ENCODE measurements at regions not wholly inside any gene's neighbourhood (a gene's known extent, or its start where the extent isn't known, plus 50 kb on each side); places are given as distances from the start of the nearest gene placed in this dataset.

DNA sequence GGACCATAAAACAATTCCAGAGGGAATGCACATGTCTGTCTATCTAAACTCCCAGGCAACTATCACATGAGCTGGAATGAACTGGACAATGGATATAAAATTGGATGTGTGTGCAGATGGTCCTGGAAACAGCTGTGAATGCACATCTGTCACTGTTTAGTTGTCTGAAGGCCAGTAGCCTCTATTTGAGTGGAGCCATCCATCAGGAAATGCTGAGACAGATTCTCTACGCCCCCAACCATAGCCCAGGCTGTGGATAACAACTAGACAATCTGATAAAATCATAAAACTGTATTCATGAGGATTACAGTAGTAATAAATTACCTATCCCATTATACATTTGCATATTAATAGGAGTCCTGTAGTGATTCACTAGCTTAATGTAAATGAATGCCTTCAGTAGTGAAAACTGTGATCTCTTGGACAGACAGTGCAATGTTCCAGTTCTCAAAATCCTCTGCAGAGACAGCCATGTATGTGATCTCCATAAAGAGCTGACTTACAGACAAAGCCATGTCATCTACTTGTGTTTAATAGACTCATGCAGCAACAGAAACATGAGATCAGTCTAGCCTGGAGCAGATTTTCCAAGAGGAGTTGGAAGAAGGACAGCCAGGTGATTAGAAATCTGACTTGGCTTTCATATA lies 907.6 kb downstream of the KCNMA1 start:
- H3K27me3 ChIP-seq (ENCODE audit: insufficient read depth, low read length), result no peaks in the 10 kb centered on the region
- no CpG with 5 or more reads among the region's 1 CpG for WGBS (ENCODE audit: extremely low coverage, insufficient coverage, insufficient read length)
- no peak overlapping the region for H3K4me3 ChIP-seq (ENCODE audit: low read depth, low read length)
- H3K36me3 ChIP-seq (ENCODE audit: control insufficient read depth in 1 of 2, insufficient read depth in 2 of 2, low read length in 2 of 2), result no peaks in the 10 kb centered on the region
- H3K79me1 ChIP-seq (ENCODE audit: low read length), result no peaks in the 10 kb centered on the region
- H3K4ac ChIP-seq (ENCODE audit: low read depth, low read length), result no peak overlapping the region
- no peaks in the 10 kb centered on the region for H3K4me1 ChIP-seq (ENCODE audit: control insufficient read depth in 1 of 2, insufficient read depth in 2 of 2, low read length in 2 of 2)
- H2BK5ac ChIP-seq (ENCODE audit: low read depth, low read length, poor library complexity), result no peak overlapping the region
- H4K8ac ChIP-seq (ENCODE audit: low read depth, low read length), result no peak overlapping the region
- no peak overlapping the region for H3K14ac ChIP-seq (ENCODE audit: low read length)
- H2AFZ ChIP-seq (ENCODE audit: insufficient read depth, low read length, poor library complexity), result no peak overlapping the region
- H3K4me2 ChIP-seq (ENCODE audit: low read length), result no peak overlapping the region
- no peak overlapping the region for H3K23ac ChIP-seq (ENCODE audit: low read length)
- DNase-seq, result no peak
- no peaks in the 10 kb centered on the region for H3K9me3 ChIP-seq (ENCODE audit: insufficient read depth, low read depth, low read length)
- H2BK120ac ChIP-seq (ENCODE audit: insufficient read depth, low read length, poor library complexity), result no peak overlapping the region
- no peak overlapping the region for H4K91ac ChIP-seq (ENCODE audit: low read depth, low read length)
- H2BK12ac ChIP-seq (ENCODE audit: low read length), result no peak overlapping the region
- H2AK5ac ChIP-seq (ENCODE audit: low read length), result no peak overlapping the region
- no peak overlapping the region for H3K9ac ChIP-seq (ENCODE audit: low read length)
- H3K79me2 ChIP-seq (ENCODE audit: control insufficient read depth, insufficient read depth, low read length, poor library complexity), result no peaks in the 10 kb centered on the region
- no peak overlapping the region for H3K27ac ChIP-seq (ENCODE audit: low read depth, low read length)
- no peak overlapping the region for H4K12ac ChIP-seq (ENCODE audit: low read depth, low read length)
- H3K18ac ChIP-seq (ENCODE audit: low read length), result no peak overlapping the region

DNA sequence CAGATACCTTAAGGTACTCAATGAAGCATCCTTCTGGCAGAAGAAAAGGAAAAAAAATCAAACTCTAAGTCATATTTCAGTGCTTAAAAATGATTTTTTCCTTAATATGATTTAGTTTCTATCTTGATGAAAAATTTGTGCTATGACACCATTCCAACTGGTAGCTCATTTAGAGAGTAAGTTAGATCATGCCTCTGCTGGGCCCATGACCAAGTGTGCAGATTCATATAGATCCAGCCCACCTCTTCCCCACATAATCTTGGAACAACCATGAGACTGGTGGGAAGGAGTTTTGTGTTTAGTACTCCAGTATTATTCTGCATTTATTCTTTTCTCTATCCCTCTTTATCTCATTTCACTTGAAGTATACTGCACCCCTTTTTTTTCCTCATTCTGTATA lies 908.3 kb downstream of the KCNMA1 start:
- H3K9ac ChIP-seq (ENCODE audit: low read length), result no peak overlapping the region
- no peak overlapping the region for H4K91ac ChIP-seq (ENCODE audit: low read depth, low read length)

DNA sequence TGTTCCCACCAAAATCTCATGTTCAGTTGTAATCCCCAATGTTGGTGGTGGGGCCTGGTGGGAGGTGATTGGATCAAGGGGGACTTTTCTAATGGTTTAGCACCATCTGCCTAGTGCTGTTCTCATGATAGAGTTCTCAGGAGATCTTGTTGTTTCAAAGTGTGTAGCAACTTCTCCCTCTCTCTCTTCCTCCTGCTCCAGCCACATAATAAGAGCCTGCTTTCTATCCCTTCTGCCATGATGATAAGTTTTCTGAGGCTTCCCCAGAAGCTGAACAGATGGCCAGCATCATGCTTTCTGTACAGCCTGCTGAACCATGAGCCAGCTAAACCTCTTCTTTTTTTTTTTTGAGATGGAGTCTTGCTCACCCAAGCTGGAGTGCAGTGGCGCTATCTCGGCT lies 910.6 kb downstream of the KCNMA1 start:
- no peaks in the 10 kb centered on the region for H3K79me2 ChIP-seq (ENCODE audit: control insufficient read depth, insufficient read depth, low read length, poor library complexity)
- no peak overlapping the region for H3K18ac ChIP-seq (ENCODE audit: low read length)
- H3K4me3 ChIP-seq (ENCODE audit: low read depth, low read length), result no peak overlapping the region
- no peak overlapping the region for H3K23ac ChIP-seq (ENCODE audit: low read length)
- WGBS (ENCODE audit: extremely low coverage, insufficient coverage, insufficient read length), result no CpG with 5 or more reads among the region's 2 CpGs
- H3K4ac ChIP-seq (ENCODE audit: low read depth, low read length), result no peak overlapping the region
- H4K12ac ChIP-seq (ENCODE audit: low read depth, low read length), result no peak overlapping the region
- H3K4me1 ChIP-seq (ENCODE audit: control insufficient read depth in 1 of 2, insufficient read depth in 2 of 2, low read length in 2 of 2), result no peaks in the 10 kb centered on the region
- H3K79me1 ChIP-seq (ENCODE audit: low read length), result no peaks in the 10 kb centered on the region
- H3K4me2 ChIP-seq (ENCODE audit: low read length), result no peak overlapping the region
- no peak overlapping the region for H2AK5ac ChIP-seq (ENCODE audit: low read length)
- H3K27ac ChIP-seq (ENCODE audit: low read depth, low read length), result no peak overlapping the region
- H3K14ac ChIP-seq (ENCODE audit: low read length), result no peak overlapping the region
- H3K27me3 ChIP-seq (ENCODE audit: insufficient read depth, low read length), result no peaks in the 10 kb centered on the region
- H2BK12ac ChIP-seq (ENCODE audit: low read length), result no peak overlapping the region
- no peaks in the 10 kb centered on the region for H3K36me3 ChIP-seq (ENCODE audit: control insufficient read depth in 1 of 2, insufficient read depth in 2 of 2, low read length in 2 of 2)
- peaks cover 2% of the 10 kb centered on the region for H3K9me3 ChIP-seq (ENCODE audit: insufficient read depth, low read depth, low read length)
- H4K91ac ChIP-seq (ENCODE audit: low read depth, low read length), result no peak overlapping the region
- no peak overlapping the region for H2BK5ac ChIP-seq (ENCODE audit: low read depth, low read length, poor library complexity)
- no peak overlapping the region for H3K9ac ChIP-seq (ENCODE audit: low read length)
- H2AFZ ChIP-seq (ENCODE audit: insufficient read depth, low read length, poor library complexity), result no peak overlapping the region
- H2BK120ac ChIP-seq (ENCODE audit: insufficient read depth, low read length, poor library complexity), result no peak overlapping the region
- no peak for DNase-seq
- no peak overlapping the region for H4K8ac ChIP-seq (ENCODE audit: low read depth, low read length)

More for the DNA sequence above, 908.3 kb downstream of the KCNMA1 start:
- Histone ChIP-seq H3K36me3 (ENCODE audit: control insufficient read depth in 1 of 2, insufficient read depth in 2 of 2, low read length in 2 of 2) (no peaks in the 10 kb centered on the region), H3K79me2 (ENCODE audit: control insufficient read depth, insufficient read depth, low read length, poor library complexity) (no peaks in the 10 kb centered on the region), H3K23ac (ENCODE audit: low read length) (no peak overlapping the region), H4K8ac (ENCODE audit: low read depth, low read length) (no peak overlapping the region), H3K4me2 (ENCODE audit: low read length) (no peak overlapping the region), H2BK5ac (ENCODE audit: low read depth, low read length, poor library complexity) (no peak overlapping the region), H3K4me1 (ENCODE audit: control insufficient read depth in 1 of 2, insufficient read depth in 2 of 2, low read length in 2 of 2) (no peaks in the 10 kb centered on the region), H3K4me3 (ENCODE audit: low read depth, low read length) (no peak overlapping the region), H3K79me1 (ENCODE audit: low read length) (no peaks in the 10 kb centered on the region), H2AFZ (ENCODE audit: insufficient read depth, low read length, poor library complexity) (no peak overlapping the region), H3K9me3 (ENCODE audit: insufficient read depth, low read depth, low read length) (no peaks in the 10 kb centered on the region), H3K14ac (ENCODE audit: low read length) (no peak overlapping the region), H3K27ac (ENCODE audit: low read depth, low read length) (no peak overlapping the region), H3K27me3 (ENCODE audit: insufficient read depth, low read length) (no peaks in the 10 kb centered on the region), H2BK120ac (ENCODE audit: insufficient read depth, low read length, poor library complexity) (no peak overlapping the region), H2AK5ac (ENCODE audit: low read length) (no peak overlapping the region), H2BK12ac (ENCODE audit: low read length) (no peak overlapping the region), H4K12ac (ENCODE audit: low read depth, low read length) (no peak overlapping the region), H3K18ac (ENCODE audit: low read length) (no peak overlapping the region), H3K4ac (ENCODE audit: low read depth, low read length) (no peak overlapping the region)
- DNase-seq, result no peak

DNA sequence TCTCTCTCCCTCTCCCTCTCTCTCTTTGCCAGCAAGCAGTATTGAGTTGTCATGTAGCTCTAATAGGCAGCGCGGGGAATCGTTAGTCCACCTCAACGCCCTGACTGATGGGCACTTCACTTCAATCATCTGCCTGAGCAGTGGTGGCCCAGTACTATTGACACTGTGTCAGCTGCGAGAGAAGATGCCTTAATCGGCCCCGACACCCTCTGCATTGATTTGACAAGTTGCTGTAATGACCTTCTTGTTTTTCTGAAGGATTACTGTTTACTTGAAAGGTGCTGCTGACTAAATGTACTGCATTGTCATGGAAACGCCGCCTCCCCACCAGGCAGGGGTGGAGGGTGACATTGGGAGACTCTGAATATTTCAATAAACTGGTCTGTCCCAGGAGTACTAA lies 913.8 kb downstream of the KCNMA1 start:
- Histone ChIP-seq H2AFZ (ENCODE audit: insufficient read depth, low read length, poor library complexity) (no peak overlapping the region), H3K79me2 (ENCODE audit: control insufficient read depth, insufficient read depth, low read length, poor library complexity) (no peaks in the 10 kb centered on the region), H3K9me3 (ENCODE audit: insufficient read depth, low read depth, low read length) (peaks cover 2% of the 10 kb centered on the region), H3K4ac (ENCODE audit: low read depth, low read length) (no peak overlapping the region), H3K4me3 (ENCODE audit: low read depth, low read length) (no peak overlapping the region), H2BK120ac (ENCODE audit: insufficient read depth, low read length, poor library complexity) (no peak overlapping the region), H3K36me3 (ENCODE audit: control insufficient read depth in 1 of 2, insufficient read depth in 2 of 2, low read length in 2 of 2) (no peaks in the 10 kb centered on the region), H3K18ac (ENCODE audit: low read length) (no peak overlapping the region), H2BK12ac (ENCODE audit: low read length) (no peak overlapping the region), H3K4me1 (ENCODE audit: control insufficient read depth in 1 of 2, insufficient read depth in 2 of 2, low read length in 2 of 2) (no peaks in the 10 kb centered on the region), H3K14ac (ENCODE audit: low read length) (no peak overlapping the region), H3K9ac (ENCODE audit: low read length) (no peak overlapping the region), H4K91ac (ENCODE audit: low read depth, low read length) (no peak overlapping the region), H2BK5ac (ENCODE audit: low read depth, low read length, poor library complexity) (no peak overlapping the region), H3K23ac (ENCODE audit: low read length) (no peak overlapping the region), H4K8ac (ENCODE audit: low read depth, low read length) (no peak overlapping the region), H3K4me2 (ENCODE audit: low read length) (no peak overlapping the region), H4K12ac (ENCODE audit: low read depth, low read length) (no peak overlapping the region), H3K27ac (ENCODE audit: low read depth, low read length) (no peak overlapping the region), H3K27me3 (ENCODE audit: insufficient read depth, low read length) (no peaks in the 10 kb centered on the region), H2AK5ac (ENCODE audit: low read length) (no peak overlapping the region), H3K79me1 (ENCODE audit: low read length) (no peaks in the 10 kb centered on the region)
- DNase-seq, result no peak
- WGBS (ENCODE audit: extremely low coverage, insufficient coverage, insufficient read length), result no CpG with 5 or more reads among the region's 9 CpGs

Data from trophoblast cell (in vitro differentiated cells and primary cell).